ENCODE measurements at regions not wholly inside any gene's neighbourhood (a gene's known extent, or its start where the extent isn't known, plus 50 kb on each side); places are given as distances from the start of the nearest gene placed in this dataset.
A peak's percentile ranks its signal among the peaks of the same experiment; 100 is the strongest.

- DNase-seq (ENCODE audit: low read depth, low spot score) = no peak
These were observed 93.2 kb downstream of the PTCSC3 start for GRCh38 chr14:36083317-36083716.

- no peak for DNase-seq (ENCODE audit: low read depth, low spot score)
These were observed 98.4 kb downstream of the PTCSC3 start for GRCh38 chr14:36078080-36078479.

- no peak for DNase-seq (ENCODE audit: low read depth, low spot score)
These were observed 100.3 kb downstream of the PTCSC3 start for GRCh38 chr14:36076197-36076596.

GRCh38 chr14:36075203-36075602, 101.3 kb downstream of the PTCSC3 start:
- DNase-seq (ENCODE audit: low read depth, low spot score) = no peak

- DNase-seq (ENCODE audit: low read depth, low spot score) = no peak
These were observed 105.8 kb downstream of the PTCSC3 start for GRCh38 chr14:36070720-36071043.

- peak; percentile 77 for DNase-seq (ENCODE audit: low read depth, low spot score)
These were observed 106.3 kb downstream of the PTCSC3 start for GRCh38 chr14:36070031-36070719.

- peak; percentile 57 for DNase-seq (ENCODE audit: low read depth, low spot score)
These were observed 107.0 kb downstream of the PTCSC3 start for GRCh38 chr14:36069535-36069900.

- no peak for DNase-seq (ENCODE audit: low read depth, low spot score)
These were observed 107.6 kb downstream of the PTCSC3 start for GRCh38 chr14:36068777-36069534.

GRCh38 chr14:36067428-36068187, 108.9 kb downstream of the PTCSC3 start:
- no peak for DNase-seq (ENCODE audit: low read depth, low spot score)

GRCh38 chr14:36066636-36067035, 109.9 kb downstream of the PTCSC3 start:
- no peak for DNase-seq (ENCODE audit: low read depth, low spot score)

- no peak for DNase-seq (ENCODE audit: low read depth, low spot score)
These were observed 110.7 kb downstream of the PTCSC3 start for GRCh38 chr14:36065831-36066230.

- no peak for DNase-seq (ENCODE audit: low read depth, low spot score)
These were observed 117.0 kb downstream of the PTCSC3 start for GRCh38 chr14:36059531-36059930.

- DNase-seq (ENCODE audit: low read depth, low spot score) = no peak
These were observed 118.9 kb downstream of the PTCSC3 start for GRCh38 chr14:36057452-36058116.

GRCh38 chr14:36056845-36057244, 119.7 kb downstream of the PTCSC3 start:
- no peak for DNase-seq (ENCODE audit: low read depth, low spot score)

- DNase-seq (ENCODE audit: low read depth, low spot score) = no peak
These were observed 120.8 kb downstream of the PTCSC3 start for GRCh38 chr14:36055681-36056225.

GRCh38 chr14:36055052-36055378, 121.5 kb downstream of the PTCSC3 start:
- DNase-seq (ENCODE audit: low read depth, low spot score) = no peak

- no peak for DNase-seq (ENCODE audit: low read depth, low spot score)
These were observed 122.0 kb downstream of the PTCSC3 start for GRCh38 chr14:36054353-36055051.

GRCh38 chr14:36052681-36053080, 123.8 kb downstream of the PTCSC3 start:
- no peak for DNase-seq (ENCODE audit: low read depth, low spot score)

GRCh38 chr14:36052063-36052462, 124.5 kb downstream of the PTCSC3 start:
- no peak for DNase-seq (ENCODE audit: low read depth, low spot score)

GRCh38 chr14:36048667-36049066, 127.9 kb downstream of the PTCSC3 start:
- DNase-seq (ENCODE audit: low read depth, low spot score) = no peak

GRCh38 chr14:36047912-36048311, 128.6 kb downstream of the PTCSC3 start:
- DNase-seq (ENCODE audit: low read depth, low spot score) = no peak

Measured in ELF-1 (cell line).